Heart left ventricle (tissue), 13 donors: ENCODE measurements at regions not wholly inside any gene's neighbourhood (a gene's known extent, or its start where the extent isn't known, plus 50 kb on each side); places are given as distances from the start of the nearest gene placed in this dataset.

Source experiments
- POLR2A ChIP-seq, 2 donors: fragments of 450-650 bp; IDR thresholded peaks; one replicate each; pipeline ENCODE4 v1.6.1; 2017; ENCODE audit warnings: antibody characterized with exemption in 2 of 2, mild to moderate bottlenecking in 2 of 2, moderate library complexity in 2 of 2
- TF ChIP-seq, protein P1 (sequence below), 12 donors: fragments of 200-600 bp; sonication (generic) in 4 of 12; IDR thresholded peaks; one replicate each; pipeline versions ENCODE4 v1.5.0 to v1.8.0; 2018 to 2022; ENCODE audit warnings: antibody characterized with exemption in 12 of 12, mild to moderate bottlenecking in 5 of 12
- donor health status: ischemic (EF 13 %, LVEDD 7.1; RV severe dilation, severe dysfunction).
- donor health status: DM: no; HTN: yes; CAD: no.
- donor health status: DM: no; HTN: no; CAD: no.
- donor health status: ischemic (EF 25% LVEDD 6.9; RV normal size, moderate dysfunction).
- donor health status: ischemic (EF 25% LVEDD 5.7; RV mildly dilated, moderate dysfunction).
- donor health status: ischemic (EF 35%, LVEDD 5.7; RV mildly dilated, moderate dysfunction).
- donor health status: nonischemic (EF 11% LVEDD 7.7; RV severe dilation, severe dysfunction).
- donor health status: DM: yes; HTN: yes; CAD: no.
- donor health status: PGD.
- donor health status: ischemic (EF 29% LVEDD 5.4; RV normal size, mild dysfunction).
- donor health status: nonischemic (EF 23%, LVEDD 6.1; RV moderate dilation, normal function).

DNA sequence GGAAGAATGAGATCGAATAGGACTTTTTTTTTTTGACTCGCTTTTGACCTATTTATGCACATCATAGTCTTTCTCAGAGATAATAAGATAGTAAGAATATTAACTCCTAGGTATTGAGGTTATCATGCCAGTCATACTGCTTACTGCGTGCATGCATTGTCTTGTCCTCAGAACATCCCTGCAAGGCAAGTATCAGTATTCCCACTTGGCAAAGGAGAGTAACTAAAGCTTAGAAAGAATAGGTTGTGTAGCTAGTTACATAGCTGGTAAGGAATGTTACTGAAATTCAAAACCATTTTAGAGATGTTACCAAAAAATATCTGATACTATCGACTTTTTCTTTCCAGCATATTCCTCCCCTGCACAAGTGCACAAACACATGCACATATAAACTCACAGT is 296.1 kb upstream of the CLINT1 start:
- TF ChIP-seq, protein P1, sequence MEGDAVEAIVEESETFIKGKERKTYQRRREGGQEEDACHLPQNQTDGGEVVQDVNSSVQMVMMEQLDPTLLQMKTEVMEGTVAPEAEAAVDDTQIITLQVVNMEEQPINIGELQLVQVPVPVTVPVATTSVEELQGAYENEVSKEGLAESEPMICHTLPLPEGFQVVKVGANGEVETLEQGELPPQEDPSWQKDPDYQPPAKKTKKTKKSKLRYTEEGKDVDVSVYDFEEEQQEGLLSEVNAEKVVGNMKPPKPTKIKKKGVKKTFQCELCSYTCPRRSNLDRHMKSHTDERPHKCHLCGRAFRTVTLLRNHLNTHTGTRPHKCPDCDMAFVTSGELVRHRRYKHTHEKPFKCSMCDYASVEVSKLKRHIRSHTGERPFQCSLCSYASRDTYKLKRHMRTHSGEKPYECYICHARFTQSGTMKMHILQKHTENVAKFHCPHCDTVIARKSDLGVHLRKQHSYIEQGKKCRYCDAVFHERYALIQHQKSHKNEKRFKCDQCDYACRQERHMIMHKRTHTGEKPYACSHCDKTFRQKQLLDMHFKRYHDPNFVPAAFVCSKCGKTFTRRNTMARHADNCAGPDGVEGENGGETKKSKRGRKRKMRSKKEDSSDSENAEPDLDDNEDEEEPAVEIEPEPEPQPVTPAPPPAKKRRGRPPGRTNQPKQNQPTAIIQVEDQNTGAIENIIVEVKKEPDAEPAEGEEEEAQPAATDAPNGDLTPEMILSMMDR (IDR thresholded peaks at IDR 0.05): no peak
- TF ChIP-seq POLR2A (IDR thresholded peaks at IDR 0.05): no peak
